Activated CD4-positive, CD25-positive, alpha-beta regulatory T cell (primary cell): ENCODE measurements at regions not wholly inside any gene's neighbourhood (a gene's known extent, or its start where the extent isn't known, plus 50 kb on each side); places are given as distances from the start of the nearest gene placed in this dataset.

Experiments used
- DNase-seq, 4 experiments: peaks; one replicate each; lab custom pipeline; 2025; lab: John Stamatoyannopoulos, UW

DNA sequence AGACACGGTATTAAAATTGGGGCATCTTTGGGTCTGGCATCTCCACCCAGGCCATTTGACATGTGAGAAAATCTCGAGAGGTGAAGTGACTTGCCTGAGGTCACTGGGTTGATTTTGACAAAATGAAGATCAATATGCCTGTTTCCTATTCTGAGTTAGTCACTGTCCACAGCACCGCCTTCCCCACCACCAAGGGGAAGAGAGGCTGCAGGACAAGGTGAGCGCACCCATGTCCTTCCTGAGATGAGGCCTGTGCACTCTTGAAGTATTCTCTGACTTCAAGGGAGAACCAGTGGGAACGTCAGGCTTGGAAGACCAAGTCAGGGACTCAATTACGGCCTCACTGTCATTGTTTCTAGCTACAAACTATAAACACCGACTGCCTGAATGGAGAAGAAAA, 49.9 kb upstream of the WSB1 start:
- no peak for DNase-seq
